RWPE1 (cell line): ENCODE measurements at regions not wholly inside any gene's neighbourhood (a gene's known extent, or its start where the extent isn't known, plus 50 kb on each side); places are given as distances from the start of the nearest gene placed in this dataset.
"Not testable (repeated sequence)": the region's sequence is repeated elsewhere in the genome, so short reads cannot be mapped to it uniquely, and the experiment has no call there.

Source experiments
- CTCF ChIA-PET: fragments of 350-600 bp; sonication (Branson Sonifier 250); formaldehyde crosslinking; extraction: SDS; loops from one replicate; lab custom pipeline; 2021; lab: Yijun Ruan, JAX
- POLR2A ChIA-PET: fragments of 400-600 bp; formaldehyde crosslinking; extraction: SDS; loops from one replicate; lab custom pipeline; 2020; ENCODE audit warnings: antibody characterized with exemption; ENCODE audit not compliant: low non-redundant PET; lab: Yijun Ruan, JAX
- DNase-seq: peaks from one replicate; pipeline ENCODE4 v3.0.0; 2012; ENCODE audit warnings: low spot score
- H3K27ac ChIP-seq: fragments of 450-650 bp; 2 replicates; pipeline ENCODE4 v1.5.1; 2017
- CTCF ChIP-seq: fragments of 450-650 bp; conservative IDR thresholded peaks from 2 replicates; pipeline ENCODE4 v1.5.1; 2017; ENCODE audit warnings: low read depth, mild to moderate bottlenecking

- H3K27ac ChIP-seq = no peak overlapping the region
- TF ChIP-seq CTCF = no peak
- POLR2A ChIA-PET = no interaction called here
- CTCF ChIA-PET = no interaction called here
- no peak for DNase-seq
These were observed 451.6 kb downstream of the TMEM114 start for GRCh38 chr16:8138666-8139065.

- H3K27ac ChIP-seq = no peak overlapping the region
- DNase-seq = no peak
- no peak for TF ChIP-seq CTCF
- POLR2A ChIA-PET = no interaction called here
- CTCF ChIA-PET = no interaction called here
These were observed 452.7 kb downstream of the TMEM114 start for GRCh38 chr16:8137606-8138005.

DNA sequence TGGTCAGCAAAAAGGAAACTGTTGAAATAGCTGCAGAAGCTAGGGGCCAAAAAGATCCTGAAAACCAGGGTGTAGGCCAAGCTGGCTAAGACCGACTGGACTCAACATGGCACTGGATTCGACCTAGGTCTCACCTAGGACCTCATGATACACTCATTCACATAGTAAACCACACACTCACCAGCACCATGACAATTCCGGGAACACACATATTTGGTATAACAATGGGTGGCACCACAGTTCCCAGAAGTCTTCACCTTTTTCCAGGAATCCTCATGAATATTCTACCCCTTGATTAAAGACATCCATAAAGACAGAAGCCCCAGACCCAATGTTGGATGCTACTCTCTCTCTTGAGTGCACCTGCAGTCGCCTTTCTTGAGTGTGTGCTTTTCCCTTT lies 460.1 kb downstream of the TMEM114 start:
- H3K27ac ChIP-seq = no peak overlapping the region
- TF ChIP-seq CTCF = no peak
- DNase-seq = no peak
- CTCF ChIA-PET = interaction anchor here (0.6 kb wide), 1 partner anchor 509 kb away, joined by 3 read pairs; no protein-coding TSS in a partner anchor
- POLR2A ChIA-PET = no interaction called here

GRCh38 chr16:8127070-8127469 lies 463.2 kb downstream of the TMEM114 start:
- POLR2A ChIA-PET = no interaction called here
- no peak for TF ChIP-seq CTCF

DNA sequence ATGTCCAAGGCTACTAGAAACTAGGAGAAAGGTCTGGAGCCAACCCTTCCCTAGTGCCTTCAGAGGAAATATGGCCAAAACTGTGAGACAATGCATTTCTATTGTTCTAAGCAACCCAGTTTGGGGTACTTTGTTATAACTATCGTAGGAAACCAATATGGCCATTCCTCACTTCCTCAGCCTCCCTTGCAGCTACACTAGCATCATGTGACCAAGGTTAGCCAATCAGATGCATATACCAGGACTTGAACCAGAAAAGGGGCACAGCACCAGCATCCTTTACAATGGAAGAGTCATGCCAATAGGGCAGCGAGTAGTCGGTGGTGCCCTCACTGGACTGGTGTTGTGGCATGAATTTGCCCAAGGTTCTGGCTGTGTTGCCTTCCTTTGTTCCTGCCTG lies 464.0 kb downstream of the TMEM114 start:
- POLR2A ChIA-PET = no interaction called here
- CTCF ChIA-PET = no interaction called here
- no peak overlapping the region for H3K27ac ChIP-seq
- no peak for DNase-seq
- TF ChIP-seq CTCF = no peak

More at GRCh38 chr16:8127070-8127469, 463.2 kb downstream of the TMEM114 start:
- no peak overlapping the region for H3K27ac ChIP-seq
- CTCF ChIA-PET = no interaction called here
- DNase-seq = no peak

GRCh38 chr16:8120001-8120400 lies 470.3 kb downstream of the TMEM114 start:
- no peak overlapping the region for H3K27ac ChIP-seq
- POLR2A ChIA-PET = no interaction called here
- DNase-seq = no peak
- no peak for TF ChIP-seq CTCF
- CTCF ChIA-PET = no interaction called here

- no peak overlapping the region for H3K27ac ChIP-seq
- ChIA-PET CTCF (no interaction called here), POLR2A (no interaction called here)
- no peak for TF ChIP-seq CTCF
- DNase-seq = no peak
These were observed 474.5 kb downstream of the TMEM114 start for GRCh38 chr16:8115814-8116213.

GRCh38 chr16:8114941-8115340 lies 475.4 kb downstream of the TMEM114 start:
- DNase-seq, H3K27ac ChIP-seq, POLR2A ChIA-PET, CTCF ChIA-PET: not testable (repeated sequence)
